ACHN (cell line): ENCODE measurements at regions not wholly inside any gene's neighbourhood (a gene's known extent, or its start where the extent isn't known, plus 50 kb on each side); places are given as distances from the start of the nearest gene placed in this dataset.

Experiments
- DNase-seq: peaks from one replicate; pipeline ENCODE4 v3.0.0-alpha.2; 2015
- in situ Hi-C: cut with HindIII; loops from 2 replicates; pipeline ENCODE4 v1.10.0; 2017; ENCODE audit warnings: low sequenced_read_pairs, low pct_ligation_motif_present, low pct_unique_long_range_greater_than_20kb

DNA sequence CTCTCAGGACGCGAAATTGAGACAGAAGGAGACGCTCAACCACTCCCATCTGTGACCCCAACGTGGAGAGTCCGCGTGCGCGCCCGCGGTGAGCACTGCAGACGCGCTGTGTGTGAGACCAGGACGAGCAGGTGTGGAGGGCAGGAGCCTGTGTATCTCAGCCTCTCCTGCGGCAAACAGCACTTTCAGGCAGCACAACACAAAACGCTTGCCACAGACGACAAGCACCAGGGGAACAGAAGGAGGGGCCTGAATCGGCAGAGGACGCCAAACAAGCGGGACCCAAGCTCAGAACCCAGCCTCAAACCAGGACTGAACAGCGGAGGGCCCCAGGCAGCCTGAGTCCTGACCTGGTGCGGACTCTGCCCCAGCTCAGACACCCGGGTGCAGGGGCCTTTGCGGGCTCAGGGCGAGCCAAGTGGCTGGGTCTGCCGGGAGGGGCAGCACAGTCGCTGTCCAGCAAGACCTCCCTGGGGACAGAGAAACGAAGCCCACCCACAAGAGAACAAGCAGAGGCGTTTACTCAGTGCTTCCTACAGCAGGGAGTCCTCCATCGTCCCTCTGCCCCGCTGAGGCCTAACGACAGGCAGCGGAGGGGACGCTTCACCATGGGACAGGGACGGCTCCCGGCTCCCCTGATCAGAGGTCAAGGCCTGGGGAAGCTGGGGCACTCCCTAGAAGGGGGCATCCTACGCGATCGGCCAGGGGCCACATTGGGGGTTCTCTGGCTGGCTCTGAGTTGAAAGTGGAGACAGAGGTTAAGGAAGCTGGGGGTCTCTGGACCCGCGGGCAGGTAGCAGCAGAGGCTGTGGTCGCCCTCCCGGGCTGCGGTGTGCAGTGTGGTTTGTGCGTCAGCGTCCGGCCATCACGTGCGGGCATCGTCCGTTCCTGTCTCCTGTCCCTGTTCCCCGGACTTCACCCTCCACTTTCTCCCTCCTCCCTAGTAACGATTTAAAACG, 560.8 kb downstream of the BRD1 start:
- no peak for DNase-seq

DNA sequence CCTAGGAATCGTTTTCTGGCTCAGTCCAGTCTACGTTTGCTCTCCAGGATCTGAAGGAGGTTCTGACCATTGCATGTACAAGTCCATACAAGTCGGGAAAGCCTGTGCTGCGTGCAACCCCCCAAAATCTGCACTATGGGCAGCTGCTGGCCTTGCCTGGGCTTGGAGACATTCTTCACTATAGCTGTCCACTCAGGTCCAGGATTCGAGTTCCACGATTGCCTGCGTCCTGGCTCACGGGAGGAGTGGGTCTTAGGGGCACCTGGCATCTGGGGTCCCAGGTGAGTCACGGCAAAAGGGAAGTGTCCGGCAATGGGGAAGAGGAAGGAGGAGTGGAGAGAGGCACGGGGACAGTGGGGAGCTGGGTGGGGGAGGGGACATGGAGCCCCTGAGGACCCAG, 563.0 kb downstream of the BRD1 start:
- in situ Hi-C loops, result no loop called here

More for the DNA sequence above, 560.8 kb downstream of the BRD1 start:
- in situ Hi-C loops, result no loop called here

DNA sequence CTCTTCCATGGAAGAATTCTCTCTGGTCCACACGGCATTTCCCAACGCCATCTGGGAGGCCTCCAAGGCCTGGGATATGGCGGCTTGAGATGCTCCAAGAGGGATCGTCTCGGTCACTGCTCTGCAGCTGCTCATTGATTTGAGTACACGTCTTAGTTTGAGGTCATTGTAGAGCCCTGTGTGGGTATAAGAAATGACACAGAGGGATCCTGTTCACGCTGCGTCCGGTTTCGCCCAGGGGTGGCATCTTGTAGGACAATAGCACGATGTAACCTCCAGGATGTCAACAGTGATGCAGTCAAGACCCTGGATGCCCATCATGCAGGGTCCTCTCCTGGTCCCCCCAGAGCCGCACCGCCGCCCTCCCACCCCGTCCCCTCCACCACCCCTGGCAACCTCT, 564.6 kb downstream of the BRD1 start:
- in situ Hi-C loops, result no loop called here
- DNase-seq, result no peak

More for the DNA sequence above, 563.0 kb downstream of the BRD1 start:
- DNase-seq, result no peak

DNA sequence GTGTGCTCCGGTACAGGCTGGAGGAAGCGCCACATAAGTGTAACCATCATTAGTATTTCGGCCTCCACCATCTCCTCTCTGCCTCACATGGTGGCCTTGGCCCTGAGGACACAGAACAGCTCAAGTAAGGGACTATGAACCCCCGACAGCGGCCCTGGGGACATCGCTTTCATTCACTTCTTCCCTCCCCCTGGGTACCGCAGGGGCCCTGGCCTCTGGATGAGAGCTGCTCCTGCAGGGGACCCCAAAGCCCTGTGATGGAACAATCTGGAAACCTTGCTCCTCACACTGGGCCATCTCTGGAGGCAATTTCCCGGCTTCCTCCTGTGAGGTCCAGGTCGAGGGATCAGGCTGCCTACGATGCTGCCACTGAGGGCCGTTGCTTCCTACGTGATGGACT, 565.5 kb downstream of the BRD1 start:
- in situ Hi-C loops, result no loop called here
- no peak for DNase-seq

DNA sequence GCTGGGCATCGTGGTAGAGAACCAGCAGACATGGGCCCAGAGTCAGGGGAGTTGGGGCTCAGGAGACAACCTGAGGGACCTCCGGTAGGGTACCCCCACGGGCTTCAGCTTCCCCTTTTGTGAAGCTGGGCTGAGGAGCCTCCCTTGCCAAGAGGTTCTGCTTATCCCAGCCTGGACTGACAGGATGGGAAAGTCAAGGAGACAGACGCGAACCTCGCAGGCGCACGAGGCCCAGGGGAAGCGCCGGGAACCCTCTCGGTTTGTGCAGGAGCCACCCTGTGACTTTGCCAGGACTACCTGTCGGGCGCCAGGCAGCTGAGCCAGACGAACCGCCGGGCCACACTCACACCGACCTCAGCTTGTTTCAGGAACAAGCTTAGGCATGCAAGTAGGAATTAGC, 566.1 kb downstream of the BRD1 start:
- in situ Hi-C loops, result no loop called here
- no peak for DNase-seq

DNA sequence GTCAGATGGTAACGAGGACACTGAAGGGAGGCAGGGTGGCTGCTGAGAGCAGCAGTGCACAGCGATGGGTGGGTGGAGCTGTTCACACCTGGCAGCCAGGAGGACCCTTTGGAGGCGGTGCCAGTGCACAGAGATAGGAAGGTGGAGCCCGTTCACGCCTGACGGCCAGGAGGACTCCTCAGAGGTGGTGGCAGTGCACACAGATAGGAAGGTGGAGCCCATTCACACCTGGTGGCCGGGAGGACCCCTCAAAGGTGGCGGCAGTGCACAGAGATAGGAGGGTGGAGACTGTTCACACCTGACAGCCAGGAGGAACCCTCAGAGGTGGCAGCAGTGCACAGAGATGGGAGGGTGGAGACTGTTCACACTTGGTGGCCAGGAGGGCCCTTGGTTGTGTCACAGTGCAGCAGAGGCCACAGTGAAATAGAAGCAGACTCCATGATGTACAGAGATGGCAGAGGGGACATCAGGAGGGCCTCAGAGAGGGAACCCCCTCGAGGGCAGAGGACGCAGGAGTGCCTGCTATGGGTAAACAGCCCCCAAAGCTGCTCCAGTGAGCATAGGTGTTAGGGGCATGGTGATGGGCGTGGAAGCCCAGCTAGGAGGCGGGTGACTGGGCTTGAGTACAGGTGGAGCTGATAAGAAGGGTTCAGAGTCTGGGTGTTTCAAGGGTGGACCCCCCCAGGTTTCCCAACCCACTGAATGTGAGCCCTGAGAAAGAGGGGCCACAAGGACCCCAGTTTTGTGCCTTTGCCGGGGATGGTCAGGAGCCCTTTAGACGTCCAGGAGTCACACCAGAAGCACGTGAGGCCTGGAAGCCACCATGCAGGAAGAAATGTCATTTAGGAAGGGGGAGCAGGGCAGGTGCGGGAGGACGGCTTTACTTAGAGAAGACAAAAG, 566.7 kb downstream of the BRD1 start:
- no peak for DNase-seq
- in situ Hi-C loops, result no loop called here

DNA sequence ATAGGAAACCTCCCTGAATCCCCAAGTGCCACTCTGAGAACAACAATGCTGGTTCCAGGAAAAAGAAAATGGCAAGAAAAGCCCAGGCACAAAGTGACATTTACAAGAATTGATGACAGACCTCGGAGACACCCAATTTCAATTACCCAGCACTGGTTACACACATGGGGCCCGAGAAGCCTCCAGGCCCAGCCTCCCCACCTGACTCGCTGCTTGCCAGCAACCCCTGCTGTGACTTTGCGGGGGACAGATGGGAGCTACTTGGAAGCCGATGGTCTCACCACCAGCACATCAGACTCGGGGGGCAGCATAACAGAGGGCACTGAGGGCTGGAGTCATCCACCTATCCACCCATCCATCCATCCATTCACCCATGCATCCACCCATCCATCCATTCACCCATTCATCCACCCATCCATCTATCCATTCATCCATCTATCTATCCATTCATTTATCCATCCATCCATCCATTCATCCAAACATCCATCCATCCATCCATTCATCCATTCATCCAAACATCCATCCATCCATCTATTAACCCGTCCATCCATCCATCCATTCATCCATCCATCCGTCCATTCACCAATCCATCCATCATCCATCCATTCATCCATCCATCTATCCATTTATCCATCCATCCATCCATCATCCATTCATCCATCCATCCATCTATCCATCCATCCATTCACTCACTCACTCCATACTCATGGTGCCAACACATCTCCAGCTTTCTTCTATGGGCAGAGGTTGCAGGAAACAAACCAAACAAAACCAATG, 567.6 kb downstream of the BRD1 start:
- in situ Hi-C loops, result no loop called here
- no peak for DNase-seq

DNA sequence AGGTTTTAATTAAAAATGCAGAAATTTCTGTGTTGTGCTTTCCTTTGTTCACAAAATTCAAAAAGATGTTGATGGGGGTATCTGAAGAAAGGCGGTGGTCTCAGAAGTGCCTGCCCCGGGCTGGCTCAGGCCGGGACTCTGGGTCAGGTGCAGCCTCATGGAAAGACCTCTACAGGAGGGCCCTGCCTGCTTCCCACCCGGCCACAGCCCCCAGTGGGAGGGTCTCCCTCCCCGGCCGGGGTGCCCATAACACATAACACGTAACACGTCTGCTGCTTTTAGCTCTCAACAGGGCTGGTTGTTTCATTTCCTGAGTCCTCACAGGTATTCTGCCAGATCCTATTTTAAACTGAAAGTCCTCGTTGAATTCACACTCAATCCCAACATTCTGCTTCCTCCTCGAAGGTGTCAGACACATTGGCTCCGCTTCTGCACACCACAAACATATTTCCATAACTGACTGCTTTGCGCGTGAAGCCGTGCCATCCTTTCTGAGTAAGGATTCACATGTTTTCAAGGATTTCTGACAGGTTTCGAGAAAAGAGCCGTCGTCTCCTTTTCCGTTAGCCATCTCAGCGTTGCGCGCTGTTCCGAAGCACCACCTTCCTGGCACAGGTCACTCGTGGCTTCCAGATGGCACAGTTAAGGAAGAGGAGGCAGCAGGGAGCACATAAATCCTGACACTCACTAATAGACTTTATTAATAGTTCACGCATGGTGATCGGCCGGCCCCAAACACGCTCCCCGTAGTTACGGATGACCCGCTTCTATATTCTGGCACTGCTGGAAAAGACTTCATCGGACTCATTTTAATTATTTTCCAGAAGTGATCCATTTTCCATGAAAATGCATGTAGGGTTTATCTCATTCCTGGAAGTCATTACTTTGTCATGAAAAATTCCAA, 569.3 kb downstream of the BRD1 start:
- no peak for DNase-seq
- in situ Hi-C loops, result no loop called here

DNA sequence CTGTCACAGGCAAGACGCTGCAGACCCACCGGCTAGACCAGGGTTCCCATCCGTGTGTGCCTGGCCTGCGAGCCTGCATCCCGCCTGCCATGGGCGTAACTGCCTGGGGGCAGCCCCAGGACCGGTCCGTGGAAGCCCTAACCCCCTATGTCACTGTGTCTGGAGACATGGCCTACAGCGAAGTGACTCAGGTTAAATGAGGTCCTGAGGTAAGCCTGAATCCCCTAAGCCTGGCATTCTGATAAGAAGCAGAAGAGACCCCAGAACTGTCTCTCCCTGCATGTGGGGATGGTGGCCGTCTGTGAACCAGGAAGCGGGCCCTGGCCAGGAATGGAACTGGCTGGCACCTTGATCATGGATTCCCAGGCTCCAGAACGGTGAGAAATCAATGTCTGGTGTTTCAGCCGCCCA, 570.1 kb downstream of the BRD1 start:
- in situ Hi-C loops, result no loop called here
- DNase-seq, result no peak

DNA sequence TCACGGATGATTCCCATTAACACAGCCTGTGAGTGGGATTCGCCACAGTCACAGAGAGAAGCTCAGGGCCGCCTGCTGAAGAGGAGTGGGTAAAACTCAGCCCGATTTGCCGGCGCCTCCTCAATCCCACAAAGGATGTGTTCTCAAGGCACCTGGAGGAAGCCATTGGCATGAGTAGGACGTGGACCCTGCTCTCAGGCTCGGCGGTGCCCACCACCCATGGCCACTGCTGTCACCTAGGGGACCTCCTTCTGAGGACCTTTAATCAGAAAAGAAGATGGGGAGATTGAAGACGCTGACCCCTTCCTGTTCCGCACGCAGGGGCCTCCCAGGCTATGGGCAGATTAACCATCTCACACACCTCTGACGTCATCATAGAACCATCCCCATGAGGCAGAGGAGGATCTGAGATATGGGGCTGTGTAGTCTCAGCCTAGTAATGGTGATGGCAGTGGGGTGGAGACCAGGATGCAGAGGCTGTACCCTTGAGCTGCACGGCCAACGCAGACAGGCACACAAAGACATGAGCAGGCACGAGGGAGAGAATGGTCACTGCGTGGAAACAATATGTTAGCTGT, 571.8 kb downstream of the BRD1 start:
- DNase-seq, result no peak
- in situ Hi-C loops, result no loop called here

DNA sequence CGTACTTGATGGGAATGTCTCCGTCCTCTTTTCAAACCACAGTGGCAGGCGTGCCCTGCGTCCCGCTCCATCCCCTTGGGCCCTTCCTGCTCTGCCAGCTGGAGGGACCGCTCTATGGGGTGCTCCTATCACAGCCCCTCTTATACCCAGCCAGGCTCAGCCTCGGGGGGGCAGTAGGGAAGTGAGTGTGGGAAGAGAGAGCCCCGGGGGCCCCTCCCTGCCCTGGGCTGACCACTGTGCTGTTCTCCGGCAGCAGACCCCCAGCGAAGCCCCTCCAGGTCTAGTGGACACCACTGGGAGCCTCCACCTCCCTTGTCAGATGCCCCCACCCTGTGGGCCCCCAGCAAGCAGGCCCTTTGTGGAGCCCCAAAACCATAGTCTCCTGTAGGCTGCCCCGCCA, 572.5 kb downstream of the BRD1 start:
- no peak for DNase-seq
- in situ Hi-C loops, result no loop called here

DNA sequence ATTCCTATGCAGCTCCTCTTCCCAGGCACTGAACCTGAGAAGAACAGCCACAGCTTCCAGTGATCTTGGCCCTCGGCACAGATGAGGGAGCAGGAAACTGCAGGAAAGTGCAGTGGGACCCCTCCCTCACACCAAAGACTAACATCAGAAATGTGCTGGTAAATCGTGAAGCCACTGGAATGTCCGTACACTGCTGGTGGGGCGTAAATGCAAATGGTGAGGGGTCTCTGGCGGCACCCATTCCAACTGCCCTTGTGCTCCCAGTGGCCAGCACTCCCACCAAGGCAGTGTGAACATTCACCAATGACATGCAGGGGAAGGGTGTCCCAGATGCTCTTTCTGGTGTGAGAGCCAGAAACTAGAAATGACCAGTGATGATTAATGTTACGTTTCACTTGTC, 574.0 kb downstream of the BRD1 start:
- in situ Hi-C loops, result no loop called here
- no peak for DNase-seq

DNA sequence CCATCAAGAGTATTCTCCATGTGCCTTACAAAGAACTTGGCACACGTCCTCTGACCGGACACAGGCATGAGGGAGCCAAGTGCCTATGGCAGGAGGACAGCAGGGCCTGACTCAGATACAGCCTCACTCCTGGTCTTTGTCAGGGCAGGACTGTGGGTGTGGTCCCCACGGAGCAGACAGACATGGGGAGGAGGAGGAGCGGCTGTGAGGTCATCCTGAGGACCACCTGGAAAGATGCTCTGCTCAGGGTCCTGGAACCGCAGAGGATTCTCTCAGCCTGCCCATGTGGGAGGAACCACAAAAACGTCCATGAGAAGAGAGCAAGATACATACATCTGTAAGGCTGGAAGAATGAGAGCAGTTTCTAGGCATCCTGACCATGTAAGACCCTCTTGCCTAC, 576.3 kb downstream of the BRD1 start:
- no peak for DNase-seq
- in situ Hi-C loops, result no loop called here

DNA sequence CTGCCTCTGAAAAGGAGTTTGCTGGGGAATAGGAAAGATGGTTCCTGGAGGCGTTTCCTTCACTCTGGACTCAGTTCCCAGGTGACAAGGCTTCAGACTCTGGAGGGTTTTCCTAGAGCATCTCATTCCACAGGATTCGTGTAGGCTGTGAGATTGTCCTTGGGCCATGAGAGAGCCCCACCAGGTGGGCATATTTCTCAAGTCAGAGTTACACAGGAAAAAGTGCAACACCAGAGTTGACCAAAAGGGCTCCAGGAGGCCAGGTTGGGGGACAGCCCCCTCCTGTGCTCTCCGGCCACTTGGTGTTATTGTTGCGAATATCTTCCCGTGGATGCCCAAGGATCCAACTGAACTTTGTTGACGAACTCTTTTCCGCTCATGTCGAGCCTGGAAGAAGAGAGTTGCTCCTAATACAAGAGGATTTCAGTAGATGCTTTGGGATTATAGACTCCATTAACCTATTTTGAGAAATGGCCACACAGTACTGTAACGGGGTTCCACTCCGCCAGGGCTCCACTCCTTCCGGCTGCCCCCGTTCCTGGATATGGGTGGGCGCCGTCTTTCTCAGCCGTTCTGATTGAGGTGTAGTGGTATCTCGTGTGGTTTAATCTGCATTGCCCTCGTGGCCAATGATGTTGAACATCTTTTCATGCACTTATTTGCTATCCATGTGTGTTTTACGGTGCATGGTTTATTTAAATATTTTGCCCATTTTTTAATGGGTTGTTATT, 580.3 kb downstream of the BRD1 start:
- DNase-seq, result no peak
- in situ Hi-C loops, result no loop called here

DNA sequence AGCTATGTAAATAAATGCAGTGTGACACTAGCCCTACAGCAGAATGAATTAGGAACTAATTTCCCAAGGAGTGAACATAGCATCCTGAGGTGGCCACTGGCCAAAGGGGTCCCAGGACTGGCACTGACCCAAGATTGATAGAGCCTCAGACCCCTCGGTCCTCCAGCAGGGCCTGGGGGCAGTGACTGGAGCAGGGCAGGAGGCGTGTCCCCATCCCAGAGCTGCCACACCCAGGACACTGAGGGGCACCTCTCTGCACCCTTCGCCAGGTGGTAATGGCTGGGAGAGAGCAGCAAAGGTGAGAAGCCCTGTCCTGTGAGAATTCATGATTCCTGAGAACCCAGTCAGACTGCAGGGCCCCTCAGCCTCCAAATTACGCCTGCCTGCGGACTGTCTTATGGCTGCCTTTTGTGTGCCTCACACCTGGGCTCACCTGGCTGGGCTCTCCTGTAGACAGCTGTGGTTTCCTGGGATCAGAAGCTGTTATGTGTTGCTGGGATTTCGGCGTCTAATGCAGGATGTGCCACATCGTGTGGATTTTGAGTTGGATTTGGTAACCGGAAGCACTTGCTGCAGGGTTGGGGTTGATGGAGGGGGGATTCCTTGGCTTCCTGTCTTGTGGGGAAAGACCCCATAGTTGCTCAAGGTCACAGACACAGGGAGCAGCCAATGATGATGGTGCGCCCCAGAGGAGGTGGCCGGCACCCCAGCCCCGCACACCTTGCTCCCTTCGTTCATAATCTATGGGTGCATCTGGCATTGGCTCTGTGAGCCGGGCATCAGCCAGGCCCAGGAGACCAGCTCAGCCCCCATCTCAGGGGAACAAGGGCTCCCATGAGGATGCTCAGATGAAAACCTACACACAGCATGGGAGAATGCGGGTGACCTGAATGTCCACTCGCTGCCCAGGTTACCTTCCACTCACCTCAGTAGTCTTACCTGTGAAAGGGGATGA, 582.9 kb downstream of the BRD1 start:
- in situ Hi-C loops, result no loop called here
- DNase-seq, result no peak

DNA sequence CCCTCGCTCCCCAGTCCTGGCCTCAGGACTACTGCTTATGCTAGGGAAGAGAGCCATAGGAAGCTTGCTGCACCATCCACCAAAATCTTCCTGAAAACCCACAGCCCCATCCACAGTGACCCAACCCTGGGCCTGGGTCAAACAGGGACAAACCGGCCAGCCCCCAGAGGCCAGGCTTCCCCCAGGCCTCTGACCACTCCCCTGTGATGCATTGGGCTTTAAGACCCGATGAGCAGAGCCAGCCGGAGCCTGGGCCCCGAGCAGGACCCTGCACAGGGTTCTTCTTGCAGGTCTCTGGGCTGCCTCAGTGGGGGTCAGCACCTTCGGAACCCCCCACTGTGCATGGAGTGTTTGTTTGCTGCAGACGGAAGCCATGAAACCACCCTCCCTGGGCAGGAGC, 583.7 kb downstream of the BRD1 start:
- DNase-seq, result no peak
- in situ Hi-C loops, result no loop called here
